ENCODE measurements at regions not wholly inside any gene's neighbourhood (a gene's known extent, or its start where the extent isn't known, plus 50 kb on each side); places are given as distances from the start of the nearest gene placed in this dataset.
"Not testable (repeated sequence)": the region's sequence is repeated elsewhere in the genome, so short reads cannot be mapped to it uniquely, and the experiment has no call there.

DNA sequence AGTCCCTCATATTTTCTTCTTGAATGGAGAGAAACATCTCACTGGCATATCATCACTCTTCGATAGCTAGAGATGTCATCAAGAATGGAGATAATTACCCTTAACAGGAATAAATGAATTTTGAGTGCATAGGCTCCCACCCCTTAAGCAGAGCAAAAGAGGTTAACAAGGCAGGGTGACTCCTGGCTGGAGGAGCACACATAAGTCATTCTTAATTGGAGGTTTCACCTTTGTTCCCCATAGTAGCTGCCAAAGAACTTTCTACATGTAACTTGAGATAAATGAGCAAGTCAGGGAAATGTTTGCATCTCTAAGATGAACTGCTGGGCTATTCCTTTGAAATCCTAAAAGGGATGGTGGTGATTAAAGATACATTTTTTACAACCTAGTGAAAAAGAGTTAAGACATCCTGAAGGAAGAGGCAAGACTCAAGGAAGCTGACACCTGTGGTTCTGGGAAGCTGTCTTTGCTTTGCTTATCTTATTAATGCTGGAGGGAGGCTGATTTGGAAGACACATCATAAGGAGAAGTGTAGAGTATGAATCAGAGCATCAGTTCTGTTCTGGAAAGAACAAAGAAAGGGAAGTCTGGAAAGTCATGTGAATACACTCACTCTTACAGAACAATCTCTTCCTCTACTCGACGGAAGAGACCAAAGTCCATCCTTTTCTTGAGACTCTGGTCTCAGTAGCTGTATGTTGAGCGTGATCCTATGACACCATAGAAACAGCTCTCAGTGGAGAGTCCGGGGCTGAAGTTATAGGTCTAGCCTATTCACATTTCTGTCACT is 326.3 kb downstream of the OSTF1 start:
- DNase-seq, result no peak

DNA sequence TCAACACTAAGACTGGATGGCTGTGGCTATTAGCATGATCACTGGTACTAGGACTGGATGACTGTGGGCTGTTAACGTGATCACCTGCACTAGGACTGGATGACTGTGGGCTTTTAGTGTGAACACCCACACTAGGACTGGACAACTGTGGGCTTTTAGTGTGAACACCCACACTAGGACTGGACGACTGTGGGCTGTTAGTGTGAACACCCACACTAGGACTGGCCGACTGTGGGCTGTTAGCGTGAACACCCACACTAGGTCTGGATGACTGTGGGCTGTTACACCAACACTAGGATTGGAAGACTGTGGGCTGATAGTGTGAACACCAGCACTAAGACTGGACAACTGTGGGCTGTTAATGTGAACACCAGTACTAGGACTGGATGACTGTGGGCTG is 329.2 kb downstream of the OSTF1 start:
- no peak for DNase-seq

DNA sequence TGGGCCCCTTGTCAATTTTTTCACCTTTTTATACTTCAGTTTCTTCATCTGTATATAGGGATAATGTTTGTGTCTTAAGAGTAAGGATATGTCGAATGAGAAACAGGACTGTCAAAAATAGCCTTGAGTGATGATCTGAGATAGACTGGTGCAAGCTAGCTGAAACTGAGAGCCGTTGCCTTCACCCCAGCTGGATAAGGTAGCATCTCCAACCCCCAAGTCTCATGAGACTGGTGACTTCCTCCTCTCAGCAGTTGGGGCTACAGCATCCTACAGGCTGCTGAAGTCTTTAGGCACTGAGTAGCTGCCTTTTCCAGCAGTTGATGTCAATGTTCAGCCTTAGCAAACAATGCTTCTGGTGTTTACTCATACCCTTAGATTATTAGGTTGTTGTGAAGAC is 330.2 kb downstream of the OSTF1 start:
- no peak for DNase-seq

DNA sequence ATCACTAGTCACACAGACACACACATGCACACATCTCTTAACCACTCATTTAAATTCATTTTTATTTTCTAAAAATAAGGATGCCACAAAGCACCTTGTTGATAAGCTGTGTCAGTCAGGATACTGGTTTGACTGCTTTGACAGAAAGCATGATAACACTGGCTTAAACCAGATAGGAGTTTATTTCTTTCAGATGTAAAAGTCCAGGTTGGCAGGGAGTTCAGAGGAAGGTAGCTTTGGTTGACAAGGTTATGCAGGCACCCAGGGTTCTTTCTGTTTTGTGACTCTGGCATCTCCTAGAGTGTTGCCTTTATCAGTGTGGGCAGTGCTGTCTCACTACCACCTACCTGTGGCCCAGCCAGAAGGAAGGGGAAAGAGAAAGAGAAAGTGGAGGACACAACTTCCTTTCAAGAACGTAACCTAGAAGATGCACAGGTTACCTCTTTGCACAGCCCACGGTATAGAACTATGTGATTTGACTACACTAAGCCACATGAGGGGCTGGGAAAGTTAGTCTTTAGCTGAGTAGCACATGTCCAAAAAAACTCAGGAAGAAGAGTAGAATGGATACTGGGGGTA is 334.7 kb downstream of the OSTF1 start:
- DNase-seq, result no peak

DNA sequence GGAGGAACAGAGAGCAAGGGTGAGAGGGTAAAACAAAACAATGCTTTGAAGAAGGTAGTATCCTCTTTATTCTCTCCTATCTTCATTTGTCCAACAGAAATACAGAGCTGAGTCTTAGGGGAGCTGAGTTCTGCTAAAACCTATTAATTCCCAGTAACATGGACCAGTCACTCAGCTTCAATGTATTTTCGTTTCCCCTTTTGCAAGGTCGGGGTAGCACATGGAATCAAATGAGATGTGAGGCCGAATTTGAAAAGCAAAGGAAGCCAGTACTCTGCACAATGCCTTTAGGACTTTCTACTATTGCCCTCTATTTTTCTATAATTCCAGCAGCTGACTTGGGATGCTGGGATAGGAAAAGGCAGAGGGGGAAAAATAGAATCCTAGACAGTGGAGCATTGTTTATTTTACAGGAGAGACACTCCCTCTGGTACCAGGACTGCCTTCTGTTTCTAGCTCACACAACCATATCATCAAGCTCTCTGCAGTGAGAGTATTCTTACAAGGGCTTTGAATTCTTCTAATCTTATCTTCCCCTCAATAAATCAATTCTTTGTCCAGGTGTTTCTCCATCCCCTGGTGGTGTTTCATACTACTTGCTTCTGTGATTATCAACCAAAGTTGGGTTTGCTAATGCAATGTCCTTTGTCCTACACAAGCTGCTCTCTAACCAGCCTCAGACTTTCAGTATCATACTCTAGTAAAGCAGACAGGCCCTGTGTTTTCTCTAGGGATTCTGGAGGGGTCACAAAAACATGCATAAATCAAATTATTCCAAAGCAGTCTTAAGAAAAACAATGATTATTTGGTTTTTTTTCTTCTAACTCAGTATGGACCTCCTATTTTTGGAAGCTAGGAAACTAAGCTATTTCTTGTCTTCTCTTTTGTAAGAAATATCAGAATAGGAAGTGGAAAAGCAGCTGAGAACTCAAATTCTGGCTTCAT is 341.5 kb downstream of the OSTF1 start:
- DNase-seq, result no peak

DNA sequence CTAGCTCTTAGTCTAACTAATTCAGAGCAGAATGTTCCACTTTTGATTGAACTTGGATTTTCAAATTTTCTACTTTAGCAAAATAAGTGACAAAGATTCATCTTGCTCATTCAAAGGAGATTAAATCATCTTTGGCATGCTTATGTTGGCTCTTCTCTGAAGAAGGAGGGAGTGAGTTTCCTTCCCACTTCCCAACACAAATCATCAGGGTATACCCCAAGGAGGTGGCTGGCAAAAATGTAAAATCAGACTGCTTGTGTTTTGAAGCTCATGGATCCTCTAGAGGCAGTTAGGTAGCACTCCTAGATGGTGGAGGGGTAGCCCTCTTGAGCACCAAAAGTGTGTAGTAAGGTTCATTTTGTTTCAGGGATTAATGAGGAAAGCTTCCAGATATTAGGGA is 343.1 kb downstream of the OSTF1 start:
- DNase-seq, result no peak

DNA sequence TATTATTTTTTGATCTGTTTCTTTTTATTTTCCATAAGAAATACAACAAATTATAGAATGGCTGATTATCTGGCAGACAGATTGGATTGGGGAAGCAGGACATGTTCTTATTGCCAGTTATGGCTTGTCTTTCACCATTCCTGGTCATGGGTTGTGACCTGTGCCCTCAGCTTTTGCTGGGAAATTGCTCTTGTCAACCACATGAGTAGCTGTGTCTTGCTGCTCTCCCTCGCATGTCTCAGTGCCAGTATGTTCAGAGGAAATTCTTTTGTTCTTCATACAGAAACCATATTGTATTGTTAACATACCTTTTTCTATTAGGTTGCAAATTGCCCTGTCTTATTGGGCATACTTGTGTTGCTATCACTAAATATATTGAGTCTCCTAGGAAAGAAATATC is 344.1 kb downstream of the OSTF1 start:
- no peak for DNase-seq

DNA sequence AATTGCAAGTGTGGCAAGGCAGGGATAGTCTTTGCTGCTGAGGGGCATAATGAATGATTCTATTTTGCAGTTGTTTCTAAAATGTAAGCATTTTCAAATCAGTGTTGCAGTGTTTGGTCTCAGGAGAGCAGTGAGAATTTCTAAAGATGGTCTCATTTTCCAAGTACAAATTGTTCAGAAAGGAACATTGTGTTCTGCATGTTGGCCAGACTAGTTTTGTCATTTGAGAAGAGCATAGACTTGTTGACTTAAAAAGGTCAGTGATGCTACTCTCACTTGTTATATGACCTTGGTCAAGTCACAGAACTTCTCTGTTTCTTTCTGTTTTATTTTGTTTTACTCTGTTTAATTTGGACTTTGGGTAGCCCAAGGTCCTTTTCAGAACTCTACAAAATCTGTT is 344.6 kb downstream of the OSTF1 start:
- no peak for DNase-seq

DNA sequence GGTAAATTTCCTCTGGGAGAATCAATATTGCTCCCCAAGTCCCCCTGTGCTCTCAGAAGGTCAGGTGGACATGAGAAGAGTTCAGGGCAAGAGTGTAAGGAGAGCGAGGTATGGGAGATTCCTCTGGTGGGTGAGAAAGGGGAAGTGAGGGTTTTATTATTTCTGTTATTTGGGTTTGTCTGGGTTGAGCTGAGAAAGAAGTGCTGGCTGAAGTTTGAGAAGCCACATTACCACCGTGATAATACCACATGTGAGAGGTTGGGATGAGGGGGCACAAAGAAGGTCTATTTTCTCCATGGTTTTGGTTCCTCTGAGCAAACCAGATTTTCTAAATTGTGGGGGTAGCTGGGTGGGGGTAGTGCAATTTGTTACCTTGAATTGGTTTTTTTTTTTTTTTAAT is 350.4 kb downstream of the OSTF1 start:
- no peak for DNase-seq

DNA sequence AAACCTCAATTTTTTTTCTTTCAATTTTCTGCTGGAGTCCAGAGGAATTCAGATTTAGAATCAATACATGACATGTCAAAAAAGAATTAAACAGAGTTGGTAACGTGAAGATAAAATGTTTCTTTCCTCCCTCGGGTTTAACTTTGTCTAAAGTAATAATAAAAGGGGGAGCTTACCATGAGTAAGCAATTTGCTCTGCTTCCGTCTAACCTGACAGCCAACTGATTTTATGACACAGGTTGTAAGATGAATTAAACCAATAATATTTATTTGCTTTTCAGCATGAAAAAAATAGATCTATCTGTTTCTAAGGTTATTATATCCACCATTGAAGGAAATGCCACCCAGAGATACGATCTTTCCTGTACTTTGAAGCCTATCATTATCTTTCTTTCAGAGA is 352.6 kb downstream of the OSTF1 start:
- DNase-seq, result no peak

DNA sequence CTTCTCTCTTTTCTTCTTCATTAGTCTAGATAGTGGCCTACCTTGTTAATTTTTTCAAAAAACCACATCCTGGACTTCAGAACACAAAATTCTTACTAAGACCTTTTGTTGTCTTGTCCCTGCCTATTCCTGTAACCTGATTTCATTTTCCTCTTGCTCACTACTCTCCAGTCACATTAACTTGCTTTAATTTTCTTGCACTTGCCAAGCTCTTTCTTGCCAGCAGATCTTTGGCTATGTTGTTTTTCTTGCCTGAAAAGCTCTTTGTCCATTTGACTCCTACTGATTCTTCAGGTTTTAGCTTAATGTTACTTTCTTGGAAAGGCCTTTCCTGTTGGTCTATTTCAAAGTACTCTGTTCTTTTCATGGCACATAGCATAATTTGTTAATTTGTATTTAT is 356.8 kb downstream of the OSTF1 start:
- DNase-seq, result no peak

DNA sequence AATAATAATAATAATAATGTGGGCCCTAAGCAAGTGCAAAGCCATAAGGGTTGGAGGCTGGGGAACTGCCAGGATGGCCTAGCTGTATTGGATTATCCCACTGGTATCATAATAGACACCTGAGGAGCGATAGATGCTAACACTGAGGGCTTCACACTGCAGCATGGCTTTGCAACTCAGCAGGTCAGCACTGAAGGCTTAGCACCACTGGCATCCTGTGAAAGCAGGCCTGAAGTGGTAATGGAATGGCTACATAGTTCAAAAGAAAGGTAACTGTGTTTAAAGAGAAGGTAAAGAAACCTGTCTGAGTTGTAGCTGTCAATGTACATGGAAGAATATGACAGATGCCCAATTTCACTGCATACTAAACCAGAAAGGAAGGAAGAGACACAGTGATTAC is 359.0 kb downstream of the OSTF1 start:
- no peak for DNase-seq

DNA sequence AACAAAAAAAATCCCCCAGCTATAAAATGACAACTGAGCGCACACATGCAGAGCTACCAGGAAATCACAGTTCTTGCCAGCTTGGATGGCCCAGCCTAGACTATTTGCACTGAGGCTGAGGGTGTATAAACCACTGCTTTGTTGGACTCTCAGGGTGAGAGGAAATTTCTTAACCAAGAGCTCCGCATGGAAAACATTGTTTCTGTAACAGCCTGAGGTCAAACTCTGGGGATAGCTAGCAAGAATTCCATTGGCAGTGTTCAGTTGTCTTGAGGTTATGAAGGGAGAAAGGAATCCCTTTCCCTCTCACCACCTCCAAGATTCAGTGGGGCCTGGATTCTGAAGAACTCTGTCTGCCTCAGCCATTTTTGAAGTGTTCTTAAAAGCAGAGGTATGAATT is 360.0 kb downstream of the OSTF1 start:
- no peak for DNase-seq

DNA sequence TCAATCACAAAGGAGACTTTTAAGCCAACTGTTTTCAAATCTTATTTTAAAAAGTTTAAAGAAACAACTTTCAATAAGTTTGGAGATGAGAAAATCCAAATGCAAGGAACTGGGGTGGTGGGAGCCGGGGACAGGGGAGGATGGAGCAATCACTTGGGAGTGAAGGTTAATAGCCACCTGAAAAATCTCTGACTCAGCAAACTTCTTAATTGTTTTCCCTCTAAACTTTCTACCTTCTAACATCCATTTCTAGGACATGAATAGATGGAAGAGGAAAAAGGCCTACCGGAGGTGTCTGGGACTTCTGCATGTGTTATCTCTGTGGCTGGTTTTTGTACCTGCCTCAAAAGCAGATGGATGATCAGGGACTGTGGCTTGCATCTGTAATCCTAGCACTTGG is 360.6 kb downstream of the OSTF1 start:
- no peak for DNase-seq

DNA sequence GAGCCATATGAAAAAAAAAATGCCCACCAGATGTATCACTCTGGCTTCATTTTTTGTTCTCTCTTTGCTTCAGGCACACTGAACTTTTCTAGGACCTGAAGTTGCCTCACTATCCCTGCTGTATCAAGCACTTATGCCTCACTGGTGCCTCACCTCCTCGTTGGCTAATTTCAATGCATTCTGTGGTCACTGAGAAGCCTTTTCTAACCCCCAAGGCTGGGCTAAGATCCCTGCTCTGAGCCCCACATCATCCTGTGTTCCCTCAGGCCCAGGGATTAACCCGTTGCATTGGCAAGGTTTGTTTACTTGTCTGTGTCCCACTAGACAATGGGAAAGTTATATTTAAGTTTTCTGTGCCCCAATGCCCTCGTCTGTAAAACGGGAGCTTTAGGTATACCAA is 362.7 kb downstream of the OSTF1 start:
- no peak for DNase-seq

DNA sequence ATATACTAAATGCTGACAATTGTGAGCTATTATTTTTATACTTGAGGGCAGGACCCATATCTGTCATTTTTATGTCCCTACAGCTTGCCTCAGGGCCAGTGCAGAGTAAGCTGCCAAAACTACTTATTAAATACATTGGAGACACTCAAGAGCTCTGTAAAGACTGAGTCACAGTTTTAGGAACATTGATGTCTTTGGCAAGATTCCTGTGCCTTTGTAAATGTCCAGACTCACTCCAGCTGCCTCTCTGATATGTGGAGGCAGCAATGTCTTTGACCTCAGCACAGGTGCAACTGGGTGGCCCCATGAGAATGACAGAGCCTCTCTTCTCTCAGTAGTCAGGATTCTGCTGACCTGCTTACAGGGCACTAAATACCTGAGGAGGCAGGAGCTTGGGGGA is 363.2 kb downstream of the OSTF1 start:
- no peak for DNase-seq

DNA sequence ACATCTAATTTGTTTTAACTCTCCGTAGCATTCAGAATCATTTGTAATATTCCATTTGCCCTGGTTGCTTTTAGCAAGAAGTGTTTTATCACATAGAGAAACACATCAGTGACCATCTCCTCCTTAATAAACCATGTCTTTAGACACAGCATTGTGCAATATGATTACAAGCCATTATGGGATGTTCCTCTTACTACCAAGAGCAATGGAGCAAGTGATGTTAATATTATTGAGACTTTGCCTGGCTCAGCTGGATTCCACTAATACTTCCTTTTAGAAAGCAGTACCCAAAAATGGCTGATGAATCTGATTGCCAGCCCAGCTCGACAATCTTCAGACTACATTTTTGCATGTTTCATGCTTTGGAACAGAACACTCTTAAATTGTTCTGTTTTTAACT is 364.2 kb downstream of the OSTF1 start:
- no peak for DNase-seq

DNA sequence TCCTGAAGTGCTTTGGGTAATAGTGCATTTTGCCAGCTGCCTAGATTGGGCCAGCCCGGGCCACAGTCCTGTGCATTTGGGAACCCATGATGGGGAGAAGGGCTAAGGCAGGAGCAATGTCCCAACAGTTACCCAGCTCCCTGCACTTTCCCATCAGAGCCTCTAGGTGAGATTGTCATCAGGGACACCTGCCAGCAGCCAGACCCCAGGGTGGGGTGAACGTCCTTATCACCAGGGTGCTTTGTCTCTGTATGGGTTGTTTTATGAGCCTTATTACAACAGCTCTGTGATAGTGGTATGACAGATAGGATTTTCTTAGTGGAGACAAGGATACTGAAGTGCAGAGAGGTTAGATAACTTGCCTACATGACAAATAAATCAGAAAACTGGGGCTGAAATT is 365.7 kb downstream of the OSTF1 start:
- DNase-seq, result no peak

DNA sequence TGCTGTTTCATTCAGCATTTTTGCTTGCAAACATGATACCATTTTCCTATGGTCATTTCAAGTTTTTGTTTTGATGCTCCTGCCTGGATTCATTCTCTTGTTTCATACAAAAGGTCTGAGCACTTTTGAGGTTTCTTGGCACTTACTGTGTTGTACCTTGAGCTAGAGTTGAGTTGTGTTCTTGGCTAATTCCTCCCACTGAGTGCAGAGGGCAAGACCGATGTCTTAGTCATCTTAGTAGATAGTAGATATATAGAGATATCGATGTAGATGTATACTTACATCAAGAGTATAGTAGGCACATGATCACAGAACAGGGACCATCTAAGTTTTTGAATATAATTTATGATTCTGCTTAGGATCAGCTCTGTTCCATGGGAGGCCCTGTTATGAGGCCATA is 366.6 kb downstream of the OSTF1 start:
- no peak for DNase-seq

DNA sequence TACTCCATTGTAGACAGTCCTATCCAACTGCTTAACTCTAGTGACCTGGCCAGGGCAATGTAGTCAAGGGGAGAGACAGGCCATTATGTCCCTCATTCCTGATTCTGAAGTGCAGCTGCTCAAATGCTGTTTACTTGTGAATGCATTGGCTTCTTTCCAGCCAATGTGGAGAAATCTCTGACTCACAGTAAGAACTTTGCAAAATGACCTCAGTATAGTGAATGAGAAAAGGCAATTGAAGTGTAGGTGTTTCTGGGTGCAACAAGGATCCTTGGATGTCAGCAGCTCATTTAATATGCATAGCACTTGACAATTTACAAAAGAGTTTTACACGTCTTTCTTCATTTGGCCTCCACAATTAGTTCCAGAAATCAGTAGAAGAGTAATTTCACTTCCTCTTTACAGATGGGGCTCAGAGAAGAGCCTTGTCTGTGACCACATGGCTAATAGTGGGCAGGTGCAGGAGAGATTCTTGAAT is 367.2 kb downstream of the OSTF1 start:
- DNase-seq, result no peak

DNA sequence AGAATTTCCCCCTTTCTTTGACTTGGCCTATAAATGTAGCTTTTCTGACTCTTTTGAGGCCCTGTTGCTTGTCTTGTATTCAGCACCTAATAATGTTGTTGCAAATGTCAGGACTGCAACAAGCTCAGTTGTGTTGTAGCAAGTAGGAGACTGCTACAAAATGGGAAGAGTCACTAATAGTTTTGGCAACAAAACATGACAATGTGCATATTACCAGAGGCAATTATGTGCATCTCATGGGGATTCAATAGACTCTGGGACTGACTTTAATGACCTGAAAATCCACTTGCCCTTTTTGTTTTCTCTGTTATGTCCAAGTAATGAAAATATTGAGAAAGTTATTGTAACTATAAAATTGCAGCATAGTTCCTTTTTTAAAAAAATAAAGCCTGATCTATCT is 368.4 kb downstream of the OSTF1 start:
- no peak for DNase-seq

DNA sequence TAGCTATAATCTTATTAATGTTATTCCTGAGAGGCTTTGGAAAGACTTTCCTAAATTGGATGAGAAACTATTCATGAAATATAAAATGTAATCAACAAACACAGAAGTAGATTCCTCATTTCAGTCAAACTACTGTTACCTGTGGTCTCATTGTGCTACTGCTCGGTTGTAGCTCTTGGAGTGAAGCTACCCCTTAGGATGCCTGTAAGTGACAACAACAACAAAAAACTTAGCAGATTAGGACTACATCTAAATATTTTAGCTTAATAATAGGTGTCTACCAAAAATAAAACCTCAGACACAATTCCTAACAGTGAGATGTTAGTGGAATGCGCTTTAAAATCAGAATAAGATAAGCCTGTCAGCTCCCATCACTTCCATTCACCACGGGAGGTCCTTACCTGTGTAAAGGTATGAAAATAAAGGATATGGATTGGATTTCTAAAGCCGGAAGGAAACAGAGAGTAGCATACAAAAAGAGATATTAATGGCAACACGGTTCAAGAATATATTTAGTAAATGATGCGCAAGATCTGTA is 369.2 kb downstream of the OSTF1 start:
- no peak for DNase-seq

DNA sequence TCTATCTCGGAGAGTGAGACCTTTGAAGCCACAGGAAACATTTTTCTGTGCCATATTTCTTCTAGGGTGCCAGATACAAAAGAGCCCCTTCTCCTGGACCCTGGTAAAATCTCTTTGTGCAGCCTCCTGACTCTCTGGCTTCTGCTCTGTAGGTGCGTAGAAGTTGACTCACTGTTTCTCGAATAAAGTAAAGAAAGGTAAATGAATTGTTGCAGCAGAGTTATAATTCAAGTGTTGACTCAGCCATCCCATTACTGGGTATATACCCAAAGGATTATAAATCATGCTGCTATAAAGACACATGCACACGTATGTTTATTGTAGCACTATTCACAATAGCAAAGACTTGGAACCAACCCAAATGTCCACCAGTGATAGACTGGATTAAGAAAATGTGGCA is 371.0 kb downstream of the OSTF1 start:
- DNase-seq, result not testable (repeated sequence)

DNA sequence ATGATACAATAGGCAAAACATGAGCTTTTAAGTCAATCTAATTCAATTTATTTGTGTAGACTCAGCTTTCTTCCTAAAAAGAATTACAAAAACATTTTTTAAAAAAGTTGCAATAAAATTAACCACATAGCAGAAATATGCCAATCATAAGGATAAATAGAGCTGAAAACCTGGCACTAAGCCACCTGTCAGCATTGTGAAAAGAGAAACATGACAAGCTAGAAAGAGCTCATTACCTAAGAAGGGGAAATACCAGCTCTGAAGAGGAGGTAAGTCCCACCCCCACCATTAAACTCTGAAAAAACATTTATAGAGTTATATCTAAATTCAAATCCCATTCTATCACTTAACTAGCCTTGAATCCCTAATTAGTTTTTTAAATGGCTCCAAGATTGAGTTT is 372.9 kb downstream of the OSTF1 start:
- no peak for DNase-seq
